H9 (cell line): ENCODE measurements at regions not wholly inside any gene's neighbourhood (a gene's known extent, or its start where the extent isn't known, plus 50 kb on each side); places are given as distances from the start of the nearest gene placed in this dataset.

Experiments
- DNase-seq: peaks from one replicate; pipeline ENCODE4 v3.0.0-alpha.2; 2017
- H2AFZ ChIP-seq: one replicate; pipeline ENCODE4 v1.6.1; 2013; ENCODE audit warnings: mild to moderate bottlenecking, low read length, control low read depth, moderate library complexity
- H2AK5ac ChIP-seq: 2 replicates; pipeline ENCODE4 v1.6.1; 2013; ENCODE audit warnings: low read length, control low read depth, mixed read lengths; ENCODE audit not compliant: insufficient read length
- H2BK120ac ChIP-seq: one replicate; pipeline ENCODE4 v1.6.1; 2013; ENCODE audit warnings: low read depth, mild to moderate bottlenecking, low read length, control low read depth, inconsistent platforms; ENCODE audit not compliant: poor library complexity, severe bottlenecking
- H2BK12ac ChIP-seq: 2 replicates; pipeline ENCODE4 v1.6.1; 2013; ENCODE audit warnings: low read length, control low read depth, mixed read lengths, low read depth; ENCODE audit not compliant: insufficient read length
- H2BK15ac ChIP-seq: 2 replicates; pipeline ENCODE4 v1.6.1; 2013; ENCODE audit warnings: low read depth, low read length, control low read depth
- H2BK20ac ChIP-seq: one replicate; pipeline ENCODE4 v1.6.1; 2013; ENCODE audit warnings: low read depth, mild to moderate bottlenecking, low read length, control low read depth, inconsistent platforms; ENCODE audit not compliant: poor library complexity, severe bottlenecking
- H2BK5ac ChIP-seq: 2 replicates; pipeline ENCODE4 v1.6.1; 2013; ENCODE audit warnings: low read length, control low read depth, mixed read lengths; ENCODE audit not compliant: insufficient read length
- H3K14ac ChIP-seq: 2 replicates; pipeline ENCODE4 v1.6.1; 2013; ENCODE audit warnings: low read length, control low read depth; ENCODE audit not compliant: insufficient read depth
- H3K18ac ChIP-seq: 2 replicates; pipeline ENCODE4 v1.6.1; 2013; ENCODE audit warnings: low read depth, mild to moderate bottlenecking, mixed read lengths, low read length, control low read depth; ENCODE audit not compliant: insufficient read length
- H3K23ac ChIP-seq: 2 replicates; pipeline ENCODE4 v1.6.1; 2013; ENCODE audit warnings: low read length, control low read depth, mixed read lengths, low read depth; ENCODE audit not compliant: insufficient read length
- H3K23me2 ChIP-seq: 2 replicates; pipeline ENCODE4 v1.6.1; 2013; ENCODE audit warnings: low read depth, mild to moderate bottlenecking, mixed read lengths, low read length, control low read depth; ENCODE audit not compliant: insufficient read length, poor library complexity, severe bottlenecking
- H3K27ac ChIP-seq: 2 replicates; pipeline ENCODE4 v1.5.1; 2013; ENCODE audit warnings: low read length, control low read depth, mixed read lengths, low read depth; ENCODE audit not compliant: insufficient read length
- H3K27me3 ChIP-seq: 2 replicates; pipeline ENCODE4 v1.6.1; 2013; ENCODE audit warnings: low read length, control low read depth, inconsistent platforms; ENCODE audit not compliant: insufficient read depth
- H3K4ac ChIP-seq: 2 replicates; pipeline ENCODE4 v1.6.1; 2013; ENCODE audit warnings: low read depth, mild to moderate bottlenecking, control low read depth, inconsistent platforms, low read length, moderate library complexity
- H3K4me1 ChIP-seq: 2 replicates; pipeline ENCODE4 v1.6.1; 2013; ENCODE audit warnings: low read length, control low read depth, inconsistent platforms; ENCODE audit not compliant: insufficient read depth
- H3K4me2 ChIP-seq: 2 replicates; pipeline ENCODE4 v1.6.1; 2013; ENCODE audit warnings: low read length, control low read depth, mixed read lengths; ENCODE audit not compliant: insufficient read length, insufficient read depth
- H3K56ac ChIP-seq: 2 replicates; pipeline ENCODE4 v1.6.1; 2013; ENCODE audit warnings: low read depth, mild to moderate bottlenecking, mixed read lengths, low read length, control low read depth; ENCODE audit not compliant: insufficient read length
- H3K79me1 ChIP-seq: 2 replicates; pipeline ENCODE4 v1.6.1; 2013; ENCODE audit warnings: low read depth, mild to moderate bottlenecking, moderate library complexity, low read length, control low read depth, inconsistent platforms; ENCODE audit not compliant: insufficient read depth, poor library complexity, severe bottlenecking
- H3K79me2 ChIP-seq: 2 replicates; pipeline ENCODE4 v1.6.1; 2013; ENCODE audit warnings: low read length, control low read depth, inconsistent platforms; ENCODE audit not compliant: insufficient read depth
- H3K9ac ChIP-seq: 2 replicates; pipeline ENCODE4 v1.6.1; 2013; ENCODE audit warnings: low read length, control low read depth, mixed read lengths; ENCODE audit not compliant: insufficient read length; ENCODE audit errors: extremely low read depth
- H3K9me3 ChIP-seq: one replicate; pipeline ENCODE4 v1.6.1; 2013; ENCODE audit warnings: low read depth, low read length, inconsistent platforms; ENCODE audit not compliant: control insufficient read depth
- H3T11ph ChIP-seq: one replicate; pipeline ENCODE4 v1.6.1; 2013; ENCODE audit warnings: mild to moderate bottlenecking, low read length, control low read depth, inconsistent platforms
- H4K20me1 ChIP-seq: one replicate; pipeline ENCODE4 v1.6.1; 2013; ENCODE audit not compliant: control insufficient read depth, insufficient read length, insufficient read depth
- H4K5ac ChIP-seq: 2 replicates; pipeline ENCODE4 v1.6.1; 2013; ENCODE audit warnings: low read depth, mild to moderate bottlenecking, mixed read lengths, low read length, control low read depth; ENCODE audit not compliant: insufficient read length
- H4K8ac ChIP-seq: replicated peaks from 2 replicates; pipeline ENCODE4 v1.6.1; 2013; ENCODE audit warnings: low read length, control low read depth, mixed read lengths, low read depth; ENCODE audit not compliant: insufficient read length
- H4K91ac ChIP-seq: 2 replicates; pipeline ENCODE4 v1.6.1; 2013; ENCODE audit warnings: low read depth, mild to moderate bottlenecking, moderate library complexity, mixed read lengths, low read length, control low read depth; ENCODE audit not compliant: insufficient read length
- H3K27ac Mint-ChIP-seq, 3 experiments: 2 replicates in 2 of 3; 3 replicates in 1 of 3; pipeline ENCODE4 v1.8.0; 2020 to 2021; ENCODE audit warnings: mixed read lengths in 3 of 3, mild to moderate bottlenecking in 1 of 3, moderate library complexity in 1 of 3
- H3K27me3 Mint-ChIP-seq: 2 replicates; pipeline ENCODE4 v1.8.0; 2021; ENCODE audit warnings: low read depth, mild to moderate bottlenecking, moderate library complexity, mixed read lengths
- H3K36me3 Mint-ChIP-seq, 3 experiments: 2 replicates in 2 of 3; 3 replicates in 1 of 3; pipeline ENCODE4 v1.8.0; 2020 to 2021; ENCODE audit warnings: low read depth in 3 of 3, mixed read lengths in 3 of 3; ENCODE audit not compliant: insufficient read depth in 1 of 3
- H3K4me1 Mint-ChIP-seq, 2 experiments: 2 replicates each; pipeline ENCODE4 v1.8.0; 2020; ENCODE audit warnings: mixed read lengths in 2 of 2
- H3K4me3 Mint-ChIP-seq, 2 experiments: 2 replicates in 1 of 2; 3 replicates in 1 of 2; pipeline ENCODE4 v1.8.0; 2020 to 2021; ENCODE audit warnings: mild to moderate bottlenecking in 2 of 2, mixed read lengths in 2 of 2, moderate library complexity in 1 of 2
- H3K9me3 Mint-ChIP-seq, 2 experiments: 2 replicates in 1 of 2; 3 replicates in 1 of 2; pipeline ENCODE4 v1.8.0; 2020; ENCODE audit warnings: mild to moderate bottlenecking in 2 of 2, mixed read lengths in 2 of 2, moderate library complexity in 1 of 2
- CTCF ChIP-seq: fragments of 200-600 bp; sonication (generic); conservative IDR thresholded peaks from 3 replicates; pipeline ENCODE4 v1.8.0; 2021; ENCODE audit warnings: antibody characterized with exemption, mild to moderate bottlenecking
- WGBS: extraction: QIAGEN DNeasy Blood & Tissue Kit; methylation state at CpG from one replicate; pipeline ENCODE4 v1.1.7; 2013; ENCODE audit warnings: missing lambda C conversion rate, low lambda C conversion rate, mixed read lengths; ENCODE audit not compliant: insufficient read length; ENCODE audit errors: extremely low coverage; 5-methylcytosine and 5-hydroxymethylcytosine counted together

GRCh38 chr5:81860778-81861177, 109.9 kb upstream of the SSBP2 start:
- Mint-ChIP-seq H3K27me3 (no peaks in the 10 kb centered on the region), H3K4me1 (peaks cover 25 to 38% of the 10 kb centered on the region in 2 experiments), H3K9me3 (no peaks in the 10 kb centered on the region), H3K36me3 (no peaks in the 10 kb centered on the region), H3K27ac (no peak overlapping the region; a peak in 1 of 7 replicates), H3K4me3 (no peak overlapping the region)
- Histone ChIP-seq H3T11ph (no peak overlapping the region), H3K27ac (no peak overlapping the region), H3K27me3 (no peaks in the 10 kb centered on the region), H3K23ac (no peak overlapping the region), H2BK15ac (no peak overlapping the region), H3K14ac (no peak overlapping the region), H2BK12ac (no peak overlapping the region), H3K4me2 (no peak overlapping the region), H3K79me1 (no peaks in the 10 kb centered on the region), H3K4ac (no peak overlapping the region), H3K18ac (no peak overlapping the region), H3K4me1 (peaks cover 4% of the 10 kb centered on the region), H4K20me1 (no peaks in the 10 kb centered on the region), H4K8ac (no peak overlapping the region), H3K23me2 (no peaks in the 10 kb centered on the region), H2BK120ac (no peak overlapping the region), H3K79me2 (no peaks in the 10 kb centered on the region), H2BK5ac (no peak overlapping the region), H3K9me3 (no peaks in the 10 kb centered on the region), H4K91ac (no peak overlapping the region), H2AK5ac (no peak overlapping the region), H3K9ac (no peak overlapping the region), H2AFZ (no peak overlapping the region), H4K5ac (no peak overlapping the region), H2BK20ac (no peak overlapping the region), H3K56ac (no peak overlapping the region)
- TF ChIP-seq CTCF = no peak
- no peak for DNase-seq
- no CpG with 5 or more reads among the region's 1 CpG for WGBS
